GM21367 (cell line): ENCODE measurements at regions not wholly inside any gene's neighbourhood (a gene's known extent, or its start where the extent isn't known, plus 50 kb on each side); places are given as distances from the start of the nearest gene placed in this dataset.
"Not testable (repeated sequence)": the region's sequence is repeated elsewhere in the genome, so short reads cannot be mapped to it uniquely, and the experiment has no call there.

Experiments used
- ATAC-seq: cut with Tn5 transposase; IDR thresholded peaks from one replicate; pipeline ENCODE4 v1.9.1; 2021; ENCODE audit not compliant: unreplicated experiment

DNA sequence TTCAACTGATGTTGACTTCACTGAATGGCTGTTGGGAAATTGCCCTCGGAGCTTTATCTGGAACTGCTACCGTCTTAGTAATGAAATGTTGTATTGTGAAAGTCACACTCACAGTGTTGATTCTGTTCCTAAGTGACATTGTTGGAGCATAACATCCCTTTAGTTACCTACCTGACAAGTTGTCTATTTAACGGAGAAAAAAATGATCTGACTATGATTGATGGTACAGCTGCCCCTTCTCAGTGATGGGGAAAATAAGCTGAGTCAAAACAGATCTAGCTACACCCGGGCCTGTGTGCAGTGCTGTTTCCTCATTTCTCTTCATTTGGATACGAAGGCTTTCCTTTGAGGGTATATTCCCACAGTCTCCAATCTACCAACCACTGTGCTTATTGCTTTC lies 472.3 kb upstream of the BRINP3 start:
- no peak for ATAC-seq

GRCh38 chr1:190957565-190957964 lies 479.9 kb upstream of the BRINP3 start:
- no peak for ATAC-seq

GRCh38 chr1:190963321-190963720 lies 485.7 kb upstream of the BRINP3 start:
- ATAC-seq = no peak

GRCh38 chr1:190975827-190976226 lies 498.2 kb upstream of the BRINP3 start:
- no peak for ATAC-seq

DNA sequence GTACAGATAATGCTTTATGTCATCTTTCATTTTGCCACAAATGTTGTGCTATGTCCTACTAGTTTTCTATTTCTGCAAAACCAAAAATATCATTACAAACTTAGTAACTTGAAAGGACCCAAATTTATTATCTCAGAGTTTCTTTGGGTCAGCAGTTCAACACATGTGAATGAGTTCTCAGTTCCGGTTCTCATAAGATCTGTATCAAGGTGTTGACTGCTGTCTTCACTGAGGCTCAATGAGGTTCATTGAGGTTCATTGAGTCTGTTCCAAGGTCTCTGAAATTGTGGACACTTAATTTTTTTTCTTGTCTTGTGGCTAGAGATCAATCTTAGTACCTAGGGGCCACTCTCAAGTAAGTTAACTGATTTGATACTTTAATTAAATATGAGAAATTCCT lies 525.1 kb upstream of the BRINP3 start:
- no peak for ATAC-seq

GRCh38 chr1:191016765-191017164 lies 539.1 kb upstream of the BRINP3 start:
- ATAC-seq = no peak

DNA sequence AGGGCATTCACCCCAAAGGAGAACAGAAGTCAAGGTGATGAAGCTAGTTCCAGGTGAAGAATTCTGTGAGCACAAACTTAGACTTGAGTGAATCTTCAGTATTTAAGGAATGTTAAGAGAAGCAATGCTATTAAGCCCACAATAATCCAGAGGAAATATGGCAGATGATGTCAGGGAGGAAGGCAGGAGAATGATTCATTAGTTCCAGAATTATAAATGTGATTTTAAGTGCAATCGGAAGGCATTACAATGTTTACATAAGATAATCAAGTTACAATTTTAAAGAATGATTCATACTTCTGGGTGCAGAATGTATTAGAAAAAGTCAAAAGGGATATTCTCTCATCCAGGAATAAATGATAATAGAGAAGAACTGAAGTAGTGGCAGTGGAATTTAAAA lies 545.2 kb upstream of the BRINP3 start:
- ATAC-seq = no peak

GRCh38 chr1:191025896-191026642 lies 548.4 kb upstream of the BRINP3 start:
- ATAC-seq = no peak

- ATAC-seq = no peak
Measured at GRCh38 chr1:191026828-191027227, 549.2 kb upstream of the BRINP3 start.

GRCh38 chr1:191034132-191034531 lies 556.5 kb upstream of the BRINP3 start:
- ATAC-seq = no peak

GRCh38 chr1:191043066-191043465 lies 565.4 kb upstream of the BRINP3 start:
- no peak for ATAC-seq

GRCh38 chr1:191049781-191050180 lies 572.1 kb upstream of the BRINP3 start:
- no peak for ATAC-seq

- no peak for ATAC-seq
Measured at GRCh38 chr1:191052888-191053287, 575.2 kb upstream of the BRINP3 start.

GRCh38 chr1:191065346-191065745 lies 587.7 kb upstream of the BRINP3 start:
- no peak for ATAC-seq

DNA sequence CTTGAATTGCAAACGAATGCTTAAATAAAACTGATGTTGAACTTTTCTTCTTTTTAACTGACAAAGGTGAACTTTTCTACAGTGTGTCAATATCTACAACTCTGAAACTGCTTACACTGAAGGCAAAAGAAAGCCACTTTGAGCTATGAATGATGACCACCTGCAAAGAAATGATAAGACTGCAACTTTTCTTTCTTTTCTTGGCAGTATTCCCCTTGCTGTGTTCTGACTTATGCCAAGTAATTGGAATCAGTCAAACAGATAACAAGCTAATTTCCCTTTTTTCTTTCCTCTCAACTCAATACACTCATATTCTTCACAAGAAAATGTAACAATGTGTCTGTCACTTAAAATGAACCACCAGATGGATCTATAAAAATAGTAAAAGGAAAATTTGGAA lies 588.1 kb upstream of the BRINP3 start:
- ATAC-seq = no peak

- ATAC-seq = no peak
Measured at GRCh38 chr1:191074881-191075280, 597.2 kb upstream of the BRINP3 start.

DNA sequence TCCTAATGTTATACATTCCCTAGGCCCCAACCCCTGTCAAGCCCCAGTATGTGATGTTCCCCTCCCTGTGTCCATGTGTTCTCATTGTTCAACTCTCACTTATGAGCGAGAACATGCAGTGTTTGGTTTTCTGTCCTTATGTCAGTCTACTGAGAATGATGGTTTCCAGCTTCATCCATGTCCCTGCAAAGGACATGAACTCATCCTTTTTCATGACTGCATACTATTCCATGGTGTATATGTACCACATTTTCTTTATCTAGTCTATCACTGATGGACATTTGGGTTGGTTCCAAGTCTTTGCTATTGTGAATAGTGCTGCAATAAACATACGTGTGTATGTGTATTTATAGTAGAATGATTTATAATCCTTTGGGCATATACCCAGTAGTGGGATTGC lies 605.4 kb upstream of the BRINP3 start:
- not testable (repeated sequence) for ATAC-seq

- no peak for ATAC-seq
Measured at GRCh38 chr1:191085121-191085520, 607.5 kb upstream of the BRINP3 start.

- ATAC-seq = no peak
Measured at GRCh38 chr1:191086910-191087309, 609.2 kb upstream of the BRINP3 start.

- no peak for ATAC-seq
Measured at GRCh38 chr1:191096405-191096804, 618.7 kb upstream of the BRINP3 start.

DNA sequence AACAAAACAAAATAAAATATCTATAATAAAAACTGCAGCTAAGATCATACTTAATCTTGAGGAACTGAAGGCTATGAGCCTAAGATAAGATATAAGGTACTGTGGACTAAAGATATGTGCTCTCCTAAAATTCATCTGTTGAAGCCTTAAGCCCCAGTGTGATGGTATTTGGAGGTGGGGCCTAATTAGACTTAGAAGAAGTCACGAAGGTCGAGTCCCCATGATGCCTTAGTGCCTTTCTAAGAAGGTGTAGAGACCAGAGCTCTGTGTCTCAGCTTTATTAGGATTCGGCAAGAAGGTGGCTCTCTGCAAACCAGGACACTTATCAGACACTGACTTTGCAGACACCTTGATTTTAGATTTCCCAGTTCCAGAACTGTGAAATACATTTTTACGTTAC lies 622.0 kb upstream of the BRINP3 start:
- ATAC-seq = no peak

DNA sequence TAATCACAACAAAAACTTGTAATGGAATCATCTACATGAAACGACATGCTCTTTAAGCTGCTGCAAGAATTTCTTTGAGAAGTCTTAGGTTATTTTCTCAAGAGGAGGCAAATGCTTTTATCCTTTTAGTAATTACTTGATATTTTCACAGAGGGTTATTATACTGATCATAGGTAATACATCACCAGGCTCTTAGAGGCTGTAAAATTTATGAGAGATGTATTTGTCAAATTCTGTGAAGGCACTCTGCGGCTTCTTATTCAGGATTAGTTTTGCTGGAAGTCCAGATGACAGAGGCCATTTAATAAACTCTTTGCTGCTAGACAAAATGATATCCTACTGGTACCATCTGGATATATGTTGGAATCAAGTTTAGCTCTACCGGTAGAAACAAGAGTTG lies 624.3 kb upstream of the BRINP3 start:
- no peak for ATAC-seq

- no peak for ATAC-seq
Measured at GRCh38 chr1:191125950-191126349, 648.3 kb upstream of the BRINP3 start.
